GM12878 (cell line): ENCODE measurements at regions not wholly inside any gene's neighbourhood (a gene's known extent, or its start where the extent isn't known, plus 50 kb on each side); places are given as distances from the start of the nearest gene placed in this dataset.

Experiments used
- DPF2 ChIP-seq: fragments of 450-650 bp; IDR thresholded peaks from 2 replicates; pipeline ENCODE4 v1.6.1; 2017; ENCODE audit warnings: mild to moderate bottlenecking
- ETV6 ChIP-seq, 2 experiments: fragments of 450-650 bp in 1 of 2; IDR thresholded peaks in 1 of 2; conservative IDR thresholded peaks in 1 of 2; 2 replicates each; pipeline ENCODE4 v1.6.1; 2014; ENCODE audit warnings: antibody characterized with exemption in 1 of 2, borderline replicate concordance in 1 of 2, low read depth in 1 of 2, mild to moderate bottlenecking in 1 of 2, moderate library complexity in 1 of 2
- EZH2 ChIP-seq: IDR thresholded peaks from 2 replicates; pipeline ENCODE4 v1.6.1; 2012; ENCODE audit warnings: low read depth, mild to moderate bottlenecking, control low read depth, inconsistent platforms, low read length, borderline replicate concordance; ENCODE audit not compliant: control insufficient read depth
- HDAC2 ChIP-seq: fragments of 200-600 bp; sonication (generic); IDR thresholded peaks from 2 replicates; pipeline ENCODE4 v1.6.1; 2017
- POLR2AphosphoS5 ChIP-seq: IDR thresholded peaks from 2 replicates; pipeline ENCODE4 v1.6.1; 2011; ENCODE audit warnings: mild to moderate bottlenecking, low read length, inconsistent platforms
- RFX5 ChIP-seq: IDR thresholded peaks from 2 replicates; pipeline ENCODE4 v1.6.1; 2011; ENCODE audit warnings: low read depth, low read length, improper control_type of control experiment
- SP1 ChIP-seq: IDR thresholded peaks from one replicate; pipeline ENCODE4 v1.6.1; 2011; ENCODE audit warnings: low read depth, low read length
- SPI1 ChIP-seq: IDR thresholded peaks from 2 replicates; pipeline ENCODE4 v1.6.1; 2011; ENCODE audit warnings: low read depth, mild to moderate bottlenecking, low read length, moderate library complexity, borderline replicate concordance; ENCODE audit not compliant: insufficient read depth
- ZNF274 ChIP-seq: IDR thresholded peaks from one replicate; pipeline ENCODE4 v1.8.0; 2011; ENCODE audit not compliant: insufficient read length, insufficient read depth
- ZNF622 ChIP-seq: fragments of 450-650 bp; IDR thresholded peaks from 2 replicates; pipeline ENCODE4 v1.6.1; 2017; ENCODE audit warnings: mild to moderate bottlenecking, inconsistent platforms
- TF ChIP-seq, protein P1 (sequence below): fragments of 450-650 bp; formaldehyde crosslinking; IDR thresholded peaks from 2 replicates; pipeline ENCODE4 v1.4.0; 2022; ENCODE audit warnings: mild to moderate bottlenecking, moderate library complexity
- TF ChIP-seq, protein P2 (sequence below): IDR thresholded peaks from 2 replicates; pipeline ENCODE4 v1.6.1; 2011; ENCODE audit warnings: low read depth, low read length, improper control_type of control experiment, borderline replicate concordance
- TF ChIP-seq, protein P3 (sequence below), 3 experiments: IDR thresholded peaks in 2 of 3; conservative IDR thresholded peaks in 1 of 3; 2 replicates each; pipeline ENCODE4 v1.5.1; 2011; ENCODE audit warnings: low read depth in 3 of 3, low read length in 3 of 3, mild to moderate bottlenecking in 3 of 3, control low read depth in 2 of 3, moderate library complexity in 2 of 3, inconsistent platforms in 1 of 3, mixed read lengths in 1 of 3; ENCODE audit not compliant: control insufficient read depth in 2 of 3, insufficient read depth in 1 of 3; ENCODE audit errors: extremely low read depth in 1 of 3

DNA sequence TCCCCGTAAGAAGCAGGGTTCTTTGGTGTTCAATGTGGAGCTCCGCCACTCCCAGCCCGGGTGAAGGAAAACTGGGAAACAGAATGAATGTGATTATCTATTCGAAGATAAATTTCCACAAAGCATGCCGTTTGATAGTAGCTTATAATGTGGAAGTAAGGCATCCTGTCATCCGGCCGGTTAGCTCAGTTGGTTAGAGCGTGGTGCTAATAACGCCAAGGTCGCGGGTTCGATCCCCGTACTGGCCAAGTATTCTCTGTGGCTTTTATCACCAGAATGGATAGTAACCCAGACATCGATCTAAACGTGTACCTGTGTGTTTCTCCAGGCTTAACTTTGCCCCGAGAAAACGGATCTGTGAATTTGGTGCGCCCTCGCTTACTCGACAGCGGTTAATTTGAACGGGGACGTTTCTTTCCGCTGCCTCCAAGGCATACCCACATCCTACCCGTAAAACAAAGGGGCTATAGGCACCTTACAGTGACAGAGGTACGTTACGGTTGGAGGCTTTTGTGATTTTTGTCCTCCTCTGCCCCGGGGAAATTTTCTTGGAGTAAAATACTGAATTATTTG is 215.2 kb upstream of the ZNF184 start:
- TF ChIP-seq SP1 (no peak), EZH2 (no peak), DPF2 (no peak), SPI1 (no peak), ZNF274 (no peak), ZNF622 (no peak), ETV6 (conservative IDR thresholded peaks at IDR 0.05 in 1 of 2, IDR thresholded peaks at IDR 0.05 in 1 of 2; ENCODE audit: borderline replicate concordance in 1 of 2, low read depth in 1 of 2) (peak in 1 of 2 experiments; percentile 59; a peak in 1 of 4 replicates), HDAC2 (no peak), RFX5 (no peak), POLR2AphosphoS5 (no peak)
- TF ChIP-seq, protein P1, sequence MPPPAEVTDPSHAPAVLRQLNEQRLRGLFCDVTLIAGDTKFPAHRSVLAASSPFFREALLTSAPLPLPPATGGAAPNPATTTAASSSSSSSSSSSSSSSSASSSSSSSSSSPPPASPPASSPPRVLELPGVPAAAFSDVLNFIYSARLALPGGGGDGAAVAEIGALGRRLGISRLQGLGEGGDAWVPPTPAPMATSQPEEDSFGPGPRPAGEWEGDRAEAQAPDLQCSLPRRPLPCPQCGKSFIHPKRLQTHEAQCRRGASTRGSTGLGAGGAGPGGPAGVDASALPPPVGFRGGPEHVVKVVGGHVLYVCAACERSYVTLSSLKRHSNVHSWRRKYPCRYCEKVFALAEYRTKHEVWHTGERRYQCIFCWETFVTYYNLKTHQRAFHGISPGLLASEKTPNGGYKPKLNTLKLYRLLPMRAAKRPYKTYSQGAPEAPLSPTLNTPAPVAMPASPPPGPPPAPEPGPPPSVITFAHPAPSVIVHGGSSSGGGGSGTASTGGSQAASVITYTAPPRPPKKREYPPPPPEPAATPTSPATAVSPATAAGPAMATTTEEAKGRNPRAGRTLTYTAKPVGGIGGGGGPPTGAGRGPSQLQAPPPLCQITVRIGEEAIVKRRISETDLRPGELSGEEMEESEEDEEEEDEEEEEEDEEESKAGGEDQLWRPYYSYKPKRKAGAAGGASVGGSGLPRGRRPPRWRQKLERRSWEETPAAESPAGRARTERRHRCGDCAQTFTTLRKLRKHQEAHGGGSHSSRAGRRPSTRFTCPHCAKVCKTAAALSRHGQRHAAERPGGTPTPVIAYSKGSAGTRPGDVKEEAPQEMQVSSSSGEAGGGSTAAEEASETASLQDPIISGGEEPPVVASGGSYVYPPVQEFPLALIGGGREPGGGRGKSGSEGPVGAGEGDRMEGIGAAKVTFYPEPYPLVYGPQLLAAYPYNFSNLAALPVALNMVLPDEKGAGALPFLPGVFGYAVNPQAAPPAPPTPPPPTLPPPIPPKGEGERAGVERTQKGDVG = no peak
- TF ChIP-seq, protein P2, sequence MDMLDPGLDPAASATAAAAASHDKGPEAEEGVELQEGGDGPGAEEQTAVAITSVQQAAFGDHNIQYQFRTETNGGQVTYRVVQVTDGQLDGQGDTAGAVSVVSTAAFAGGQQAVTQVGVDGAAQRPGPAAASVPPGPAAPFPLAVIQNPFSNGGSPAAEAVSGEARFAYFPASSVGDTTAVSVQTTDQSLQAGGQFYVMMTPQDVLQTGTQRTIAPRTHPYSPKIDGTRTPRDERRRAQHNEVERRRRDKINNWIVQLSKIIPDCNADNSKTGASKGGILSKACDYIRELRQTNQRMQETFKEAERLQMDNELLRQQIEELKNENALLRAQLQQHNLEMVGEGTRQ = no peak
- TF ChIP-seq, protein P3, sequence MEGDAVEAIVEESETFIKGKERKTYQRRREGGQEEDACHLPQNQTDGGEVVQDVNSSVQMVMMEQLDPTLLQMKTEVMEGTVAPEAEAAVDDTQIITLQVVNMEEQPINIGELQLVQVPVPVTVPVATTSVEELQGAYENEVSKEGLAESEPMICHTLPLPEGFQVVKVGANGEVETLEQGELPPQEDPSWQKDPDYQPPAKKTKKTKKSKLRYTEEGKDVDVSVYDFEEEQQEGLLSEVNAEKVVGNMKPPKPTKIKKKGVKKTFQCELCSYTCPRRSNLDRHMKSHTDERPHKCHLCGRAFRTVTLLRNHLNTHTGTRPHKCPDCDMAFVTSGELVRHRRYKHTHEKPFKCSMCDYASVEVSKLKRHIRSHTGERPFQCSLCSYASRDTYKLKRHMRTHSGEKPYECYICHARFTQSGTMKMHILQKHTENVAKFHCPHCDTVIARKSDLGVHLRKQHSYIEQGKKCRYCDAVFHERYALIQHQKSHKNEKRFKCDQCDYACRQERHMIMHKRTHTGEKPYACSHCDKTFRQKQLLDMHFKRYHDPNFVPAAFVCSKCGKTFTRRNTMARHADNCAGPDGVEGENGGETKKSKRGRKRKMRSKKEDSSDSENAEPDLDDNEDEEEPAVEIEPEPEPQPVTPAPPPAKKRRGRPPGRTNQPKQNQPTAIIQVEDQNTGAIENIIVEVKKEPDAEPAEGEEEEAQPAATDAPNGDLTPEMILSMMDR (IDR thresholded peaks at IDR 0.05 in 2 of 3, conservative IDR thresholded peaks at IDR 0.05 in 1 of 3; ENCODE audit: control insufficient read depth in 2 of 3, extremely low read depth in 1 of 3, insufficient read depth in 1 of 3, low read depth in 3 of 3, low read length in 3 of 3) = no peak
